HCT116 (cell line): ENCODE measurements at regions not wholly inside any gene's neighbourhood (a gene's known extent, or its start where the extent isn't known, plus 50 kb on each side); places are given as distances from the start of the nearest gene placed in this dataset.

ENCODE experiments used
- ATAC-seq: fragments of 200-7000 bp; cut with Tn5 transposase; 2 replicates; pipeline ENCODE4 v1.9.1; 2020; ENCODE audit warnings: mild to moderate bottlenecking, moderate library complexity
- BruUV-seq: library from RNA; stranded (reverse); fragments of 400-500 nt; replicated peaks from 2 replicates; lab custom pipeline; 2021; lab: Mats Ljungman, UMichigan
- CTCF ChIA-PET: fragments of 300-600 bp; sonication (Branson Sonifier 250); formaldehyde crosslinking; loops from one replicate; lab custom pipeline; 2021; ENCODE audit warnings: antibody characterized with exemption; lab: Charles Lee
- POLR2A ChIA-PET: fragments of 300-600, 350-600 bp; sonication (Branson Sonifier 250); formaldehyde crosslinking; loops from one replicate; lab custom pipeline; 2021; ENCODE audit warnings: antibody characterized with exemption; lab: Charles Lee
- RAD21 ChIA-PET, 2 experiments: fragments of 300-600 bp; sonication (Branson Sonifier 250); formaldehyde crosslinking; loops; one replicate each; lab custom pipeline; 2023; ENCODE audit warnings: low total read pairs in 2 of 2; ENCODE audit not compliant: uncharacterized antibody in 2 of 2, unreplicated experiment in 2 of 2, low non-redundant PET in 1 of 2; lab: Charles Lee
- DNase-seq: peaks from one replicate; pipeline ENCODE4 v3.0.0-alpha.2; 2010; ENCODE audit warnings: low read depth, low spot score
- H2AFZ ChIP-seq: fragments of 200-600 bp; shearing (Covaris generic), sonication (generic); 2 replicates; pipeline ENCODE4 v1.6.1; 2017; ENCODE audit warnings: low read depth, mixed run types, mixed read lengths, antibody characterized with exemption, low read length; ENCODE audit not compliant: poor library complexity, severe bottlenecking
- H3K27ac ChIP-seq: 2 replicates; pipeline ENCODE4 v1.5.1; 2012; ENCODE audit warnings: low read depth, low read length
- H3K27me3 ChIP-seq: fragments of 200-600 bp; sonication (generic); 2 replicates; pipeline ENCODE4 v1.6.1; 2016; ENCODE audit warnings: mixed run types, low read length, mixed read lengths; ENCODE audit not compliant: insufficient read depth
- H3K36me3 ChIP-seq, 2 experiments: fragments of 200-500 bp in 1 of 2; fragments of 200-600 bp in 1 of 2; sonication (Bioruptor generic) in 1 of 2; sonication (generic) in 1 of 2; 2 replicates each; pipeline versions ENCODE4 v1.5.1 to v1.6.1; 2014 to 2016; ENCODE audit warnings: low read length in 2 of 2, inconsistent platforms in 1 of 2, mixed read lengths in 1 of 2, mixed run types in 1 of 2; ENCODE audit not compliant: insufficient read depth in 2 of 2, control insufficient read depth in 1 of 2
- H3K4me1 ChIP-seq, 2 experiments: fragments of 200-600 bp in 1 of 2; sonication (generic) in 1 of 2; 2 replicates each; pipeline versions ENCODE4 v1.5.1 to v1.6.1; 2012 to 2017; ENCODE audit warnings: low read length in 2 of 2, inconsistent platforms in 1 of 2, mild to moderate bottlenecking in 1 of 2, mixed read lengths in 1 of 2, mixed run types in 1 of 2, moderate library complexity in 1 of 2; ENCODE audit not compliant: insufficient read depth in 2 of 2, control insufficient read depth in 1 of 2
- H3K4me2 ChIP-seq: fragments of 200-600 bp; sonication (generic); 2 replicates; pipeline ENCODE4 v1.6.1; 2017; ENCODE audit warnings: mixed run types, low read length, mixed read lengths
- H3K4me3 ChIP-seq, 2 experiments: fragments of 200-600 bp in 1 of 2; sonication (generic) in 1 of 2; replicated peaks in 1 of 2; 2 replicates each; pipeline ENCODE4 v1.5.1; 2011 to 2016; ENCODE audit warnings: low read length in 2 of 2, control low read depth in 1 of 2, low read depth in 1 of 2, mild to moderate bottlenecking in 1 of 2, mixed read lengths in 1 of 2, mixed run types in 1 of 2
- H3K79me2 ChIP-seq: fragments of 200-600 bp; sonication (generic); 2 replicates; pipeline ENCODE4 v1.6.1; 2017; ENCODE audit warnings: mild to moderate bottlenecking, mixed run types, low read length, moderate library complexity, mixed read lengths; ENCODE audit not compliant: insufficient read depth
- H3K9ac ChIP-seq: fragments of 200-600 bp; sonication (generic); 2 replicates; pipeline ENCODE4 v1.6.1; 2016; ENCODE audit warnings: low read length, mixed read lengths
- H3K9me2 ChIP-seq: fragments of 200-600 bp; sonication (generic), shearing (Covaris generic); 2 replicates; pipeline ENCODE4 v1.6.1; 2017; ENCODE audit warnings: mixed run types, mild to moderate bottlenecking, moderate library complexity; ENCODE audit not compliant: insufficient read depth
- H3K9me3 ChIP-seq, 2 experiments: fragments of 200-500 bp in 1 of 2; fragments of 200-600 bp in 1 of 2; sonication (Bioruptor generic) in 1 of 2; sonication (generic) in 1 of 2; 2 replicates each; pipeline ENCODE4 v1.6.1; 2014 to 2017; ENCODE audit warnings: low read length in 2 of 2, mixed read lengths in 2 of 2, inconsistent platforms in 1 of 2, low read depth in 1 of 2, mild to moderate bottlenecking in 1 of 2, mixed run types in 1 of 2, moderate library complexity in 1 of 2; ENCODE audit not compliant: control insufficient read depth in 1 of 2, insufficient read depth in 1 of 2
- H4K20me1 ChIP-seq: fragments of 200-600 bp; sonication (generic), shearing (Covaris generic); 2 replicates; pipeline ENCODE4 v1.6.1; 2017; ENCODE audit warnings: mixed run types, mild to moderate bottlenecking, moderate library complexity; ENCODE audit not compliant: insufficient read depth
- EGR1 ChIP-seq: IDR thresholded peaks from 2 replicates; pipeline ENCODE4 v1.6.1; 2012; ENCODE audit warnings: low read depth
- RAD21 ChIP-seq: IDR thresholded peaks from 2 replicates; pipeline ENCODE4 v1.6.1; 2012; ENCODE audit warnings: low read depth, mild to moderate bottlenecking
- REST ChIP-seq: IDR thresholded peaks from 2 replicates; pipeline ENCODE4 v1.6.1; 2012; ENCODE audit warnings: low read depth
- SRF ChIP-seq: IDR thresholded peaks from 2 replicates; pipeline ENCODE4 v1.6.1; 2012; ENCODE audit warnings: low read depth
- ZFX ChIP-seq: fragments of 450-650 bp; IDR thresholded peaks from 2 replicates; pipeline ENCODE4 v1.6.1; 2017
- ZNF274 ChIP-seq: fragments of 200-500 bp; sonication (Bioruptor generic); IDR thresholded peaks from 2 replicates; pipeline ENCODE4 v1.6.1; 2014; ENCODE audit warnings: mild to moderate bottlenecking, low read depth, low read length, inconsistent platforms
- intact Hi-C: fragments of 100-400 bp; cut with micrococcal nuclease; formaldehyde crosslinking; loops from 2 replicates; pipeline ENCODE4 v1.10.0; 2022
- TF ChIP-seq, protein P1 (sequence below), 3 experiments: fragments of 200-600 bp in 1 of 3; sonication (generic) in 1 of 3; IDR thresholded peaks in 2 of 3; conservative IDR thresholded peaks in 1 of 3; 2 replicates each; pipeline ENCODE4 v1.5.1; 2012 to 2017; ENCODE audit warnings: low read depth in 2 of 3, low read length in 2 of 3, antibody characterized with exemption in 1 of 3, borderline replicate concordance in 1 of 3, control low read depth in 1 of 3, mild to moderate bottlenecking in 1 of 3, mixed read lengths in 1 of 3, mixed run types in 1 of 3, moderate library complexity in 1 of 3; ENCODE audit not compliant: insufficient read depth in 1 of 3

DNA sequence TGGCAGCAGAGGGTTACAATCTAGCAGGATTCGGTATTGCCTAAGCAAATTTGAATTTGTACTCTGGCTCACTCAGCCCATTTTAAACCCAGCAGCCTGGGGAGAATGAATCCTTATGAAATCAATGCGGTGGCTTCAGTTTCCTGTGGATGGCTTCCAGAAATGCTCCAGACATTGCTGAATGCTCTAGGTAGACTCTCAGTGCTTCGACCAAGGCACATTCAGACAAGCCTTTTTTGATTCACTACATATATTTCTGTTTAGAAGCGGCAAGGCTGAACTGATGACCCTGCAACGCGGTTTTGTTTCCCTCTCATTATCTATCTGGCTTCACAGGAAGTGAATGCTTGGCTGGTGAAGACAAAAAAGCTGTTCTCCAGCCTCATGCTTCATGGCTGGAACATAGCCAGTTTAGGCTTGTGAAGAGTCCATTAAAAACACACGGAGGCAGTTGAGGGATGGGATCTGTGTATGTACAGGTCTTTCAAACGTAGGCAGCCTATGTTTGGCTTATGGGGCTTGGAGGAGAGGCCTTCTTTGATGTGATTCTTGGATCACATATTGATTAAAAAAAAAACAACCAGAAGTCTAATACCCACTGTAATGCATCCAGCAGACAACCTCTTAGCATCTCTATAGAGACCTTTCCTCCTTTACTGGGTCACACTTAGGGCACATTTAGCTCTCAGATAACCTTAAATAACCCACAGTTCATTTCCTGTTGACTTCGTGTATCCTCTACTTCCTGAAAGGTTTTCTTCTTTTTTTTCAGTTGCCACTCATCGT, 400.2 kb upstream of the TBL1XR1 start (continued):
- TF ChIP-seq, protein P1, sequence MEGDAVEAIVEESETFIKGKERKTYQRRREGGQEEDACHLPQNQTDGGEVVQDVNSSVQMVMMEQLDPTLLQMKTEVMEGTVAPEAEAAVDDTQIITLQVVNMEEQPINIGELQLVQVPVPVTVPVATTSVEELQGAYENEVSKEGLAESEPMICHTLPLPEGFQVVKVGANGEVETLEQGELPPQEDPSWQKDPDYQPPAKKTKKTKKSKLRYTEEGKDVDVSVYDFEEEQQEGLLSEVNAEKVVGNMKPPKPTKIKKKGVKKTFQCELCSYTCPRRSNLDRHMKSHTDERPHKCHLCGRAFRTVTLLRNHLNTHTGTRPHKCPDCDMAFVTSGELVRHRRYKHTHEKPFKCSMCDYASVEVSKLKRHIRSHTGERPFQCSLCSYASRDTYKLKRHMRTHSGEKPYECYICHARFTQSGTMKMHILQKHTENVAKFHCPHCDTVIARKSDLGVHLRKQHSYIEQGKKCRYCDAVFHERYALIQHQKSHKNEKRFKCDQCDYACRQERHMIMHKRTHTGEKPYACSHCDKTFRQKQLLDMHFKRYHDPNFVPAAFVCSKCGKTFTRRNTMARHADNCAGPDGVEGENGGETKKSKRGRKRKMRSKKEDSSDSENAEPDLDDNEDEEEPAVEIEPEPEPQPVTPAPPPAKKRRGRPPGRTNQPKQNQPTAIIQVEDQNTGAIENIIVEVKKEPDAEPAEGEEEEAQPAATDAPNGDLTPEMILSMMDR (IDR thresholded peaks at IDR 0.05 in 2 of 3, conservative IDR thresholded peaks at IDR 0.05 in 1 of 3; ENCODE audit: borderline replicate concordance in 1 of 3, insufficient read depth in 1 of 3, low read depth in 2 of 3, low read length in 2 of 3), result no peak
- no peak for TF ChIP-seq ZFX
- TF ChIP-seq SRF, result no peak
- no peak for TF ChIP-seq EGR1
- no peak for TF ChIP-seq ZNF274
- TF ChIP-seq RAD21, result no peak

DNA sequence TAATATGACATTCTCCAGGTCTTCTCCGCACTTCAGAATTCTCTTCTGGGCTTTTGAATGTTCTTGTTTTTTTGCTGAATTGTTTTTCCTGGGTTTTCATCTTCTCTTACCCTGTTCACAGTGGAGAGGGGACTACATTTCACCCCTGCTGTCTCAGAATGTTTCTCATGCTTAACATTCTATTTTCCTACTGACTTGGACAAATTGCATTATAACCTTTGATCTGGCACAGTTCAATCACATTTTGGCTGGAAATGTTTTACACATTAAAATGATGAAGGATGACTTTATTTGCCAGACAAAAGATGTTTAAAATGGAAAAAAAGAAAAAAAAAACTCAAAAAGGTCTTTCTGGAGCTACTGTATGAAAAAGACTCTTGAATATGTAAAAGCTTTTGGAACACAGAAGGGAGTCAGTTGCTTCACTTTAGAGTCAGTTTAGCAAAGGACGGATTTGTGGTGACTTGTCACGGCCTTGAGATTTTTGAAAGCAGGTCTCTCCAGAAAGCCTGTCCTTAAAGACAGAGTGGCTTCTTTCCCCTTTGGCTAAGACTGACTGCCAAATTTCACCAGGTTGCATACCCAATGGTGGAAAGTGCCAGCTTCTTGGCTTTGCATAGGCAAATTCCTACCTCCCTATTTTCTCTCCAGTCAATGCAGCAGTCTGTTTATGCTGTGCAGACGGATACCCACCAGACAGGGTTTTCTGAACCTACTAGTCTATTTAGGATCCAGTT, 401.0 kb upstream of the TBL1XR1 start:
- H2AFZ ChIP-seq, result no peak overlapping the region
- CTCF ChIA-PET, result no interaction called here

More for the DNA sequence above, 401.0 kb upstream of the TBL1XR1 start:
- no peaks in the 10 kb centered on the region for H3K79me2 ChIP-seq
- ChIA-PET RAD21 (no interaction called here), POLR2A (no interaction called here)
- intact Hi-C loops, result no loop called here
- H3K4me3 ChIP-seq, result no peak overlapping the region
- ATAC-seq (no peak), DNase-seq (no peak)
- BruUV-seq, result no TSS peak
- no peaks in the 10 kb centered on the region for H3K27me3 ChIP-seq
- no peak overlapping the region for H3K27ac ChIP-seq
- H3K4me2 ChIP-seq, result no peak overlapping the region
- H3K9ac ChIP-seq, result no peak overlapping the region
- no peaks in the 10 kb centered on the region for H3K9me2 ChIP-seq
- TF ChIP-seq REST (no peak), EGR1 (no peak)
- H3K36me3 ChIP-seq, result no peaks in the 10 kb centered on the region
- H3K4me1 ChIP-seq, result peaks cover 23 to 36% of the 10 kb centered on the region in 2 experiments
- H4K20me1 ChIP-seq, result no peaks in the 10 kb centered on the region
- no peaks in the 10 kb centered on the region for H3K9me3 ChIP-seq
